Activated CD8-positive, alpha-beta memory T cell treated with anti-CD3 and anti-CD28 coated beads, Interleukin-2, amount 10 ng/mL, durations not matched to agents 7 days and 5 days (primary cell): ENCODE measurements at regions not wholly inside any gene's neighbourhood (a gene's known extent, or its start where the extent isn't known, plus 50 kb on each side); places are given as distances from the start of the nearest gene placed in this dataset.
"Not testable (repeated sequence)": the region's sequence is repeated elsewhere in the genome, so short reads cannot be mapped to it uniquely, and the experiment has no call there.

Experiments
- ATAC-seq: fragments of 150-1000 bp; cut with Tn5 transposase; one replicate; pipeline ENCODE4 v1.10.0; 2021; ENCODE audit warnings: moderate library complexity
- CTCF ChIA-PET: fragments of 350-600 bp; sonication (Branson Sonifier 250); formaldehyde crosslinking; loops from one replicate; lab custom pipeline; 2021; ENCODE audit warnings: antibody characterized with exemption; lab: Charles Lee
- DNase-seq: peaks from one replicate; pipeline ENCODE4 v3.0.0-alpha.2; 2020
- H3K27ac Mint-ChIP-seq: one replicate; pipeline ENCODE4 v1.8.0; 2021; ENCODE audit warnings: mild to moderate bottlenecking, mixed read lengths
- H3K27me3 Mint-ChIP-seq: one replicate; pipeline ENCODE4 v1.8.0; 2021; ENCODE audit warnings: mixed read lengths
- H3K36me3 Mint-ChIP-seq: one replicate; pipeline ENCODE4 v1.8.0; 2021; ENCODE audit warnings: mild to moderate bottlenecking, mixed read lengths
- H3K4me1 Mint-ChIP-seq: one replicate; pipeline ENCODE4 v1.8.0; 2021; ENCODE audit warnings: mixed read lengths
- H3K4me3 Mint-ChIP-seq: one replicate; pipeline ENCODE4 v1.8.0; 2021; ENCODE audit warnings: mild to moderate bottlenecking, moderate library complexity, mixed read lengths
- H3K9me3 Mint-ChIP-seq: one replicate; pipeline ENCODE4 v1.8.0; 2022; ENCODE audit warnings: low read depth, mixed read lengths

DNA sequence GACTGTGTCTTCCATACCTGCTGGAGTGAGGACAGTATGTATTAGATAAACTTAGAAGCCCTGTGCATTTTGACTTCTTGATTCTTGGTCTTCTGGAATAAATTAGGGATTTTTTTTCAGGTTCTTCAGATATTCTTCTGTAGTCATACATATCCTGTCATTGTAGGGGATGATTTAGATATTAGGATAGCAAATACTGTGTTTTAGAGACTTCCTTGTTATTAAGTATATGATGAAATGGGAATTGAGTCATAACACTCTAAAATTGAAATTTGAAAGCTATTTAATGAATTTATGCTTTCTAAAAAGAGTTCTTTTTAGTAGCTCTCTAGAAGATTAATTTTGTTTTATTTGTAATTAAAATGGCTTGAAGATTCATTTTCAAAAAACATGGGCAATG lies 371.5 kb upstream of the RGS6 start:
- Mint-ChIP-seq H3K27ac (no peak overlapping the region), H3K27me3 (no peaks in the 10 kb centered on the region), H3K36me3 (peaks cover 6% of the 10 kb centered on the region), H3K4me1 (peaks cover 26% of the 10 kb centered on the region), H3K4me3 (no peak overlapping the region), H3K9me3 (no peaks in the 10 kb centered on the region)
- no peak for DNase-seq
- ATAC-seq: no peak
- CTCF ChIA-PET: no interaction called here

DNA sequence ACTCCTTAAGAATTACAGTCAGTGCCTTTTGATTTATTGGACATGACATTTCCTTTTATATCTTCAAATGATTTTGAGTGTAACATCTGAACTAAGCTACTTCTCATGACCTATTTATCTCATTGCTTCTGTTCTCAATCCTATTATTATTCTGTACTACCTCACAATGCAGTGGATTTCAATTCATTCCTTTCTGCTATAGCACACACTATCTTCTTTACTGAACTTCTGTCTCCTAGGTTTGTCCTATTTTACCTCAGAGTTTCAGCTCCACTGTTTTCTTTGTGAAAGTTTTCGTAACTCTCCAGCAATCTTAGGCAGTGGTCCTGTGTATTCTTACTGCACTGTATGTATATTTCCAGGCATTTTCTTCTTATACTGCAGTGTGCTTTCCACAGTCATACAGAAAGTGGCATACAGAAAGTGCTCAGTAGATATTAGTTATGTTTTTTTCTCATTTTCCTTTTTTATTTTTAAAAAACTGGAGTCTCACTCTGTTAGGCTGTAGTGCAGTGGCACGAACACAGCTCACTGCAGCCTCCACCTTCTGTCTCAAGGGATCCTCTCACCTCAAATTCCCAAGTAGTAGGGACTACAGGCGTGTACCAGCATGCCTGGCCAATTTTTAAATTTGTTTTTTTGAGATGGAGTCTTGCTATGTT lies 368.6 kb upstream of the RGS6 start:
- Mint-ChIP-seq H3K27ac (no peak overlapping the region), H3K4me1 (peaks cover 14% of the 10 kb centered on the region)
- ATAC-seq: no peak

DNA sequence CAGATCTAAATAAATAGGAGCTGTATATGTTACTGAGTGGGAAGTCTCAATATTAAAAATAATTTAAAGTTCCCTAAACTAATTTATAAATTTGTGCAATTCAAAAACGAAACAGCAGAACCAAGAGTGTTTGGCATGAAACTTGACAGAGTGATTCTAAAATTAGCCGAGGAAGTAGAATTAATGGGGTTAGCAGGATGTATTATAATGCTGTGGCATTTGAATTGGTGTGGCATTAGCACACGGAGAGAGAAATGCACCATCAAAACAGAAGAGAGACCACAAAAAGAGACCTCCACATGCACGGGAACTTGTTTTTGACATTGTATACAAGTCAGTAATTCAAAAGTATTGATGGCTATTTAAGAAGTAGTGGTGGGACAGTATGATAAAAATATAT lies 366.0 kb upstream of the RGS6 start:
- H3K4me3 Mint-ChIP-seq: no peak overlapping the region
- no peak for DNase-seq
- H3K27me3 Mint-ChIP-seq: no peaks in the 10 kb centered on the region
- CTCF ChIA-PET: no interaction called here
- peaks cover 15% of the 10 kb centered on the region for H3K4me1 Mint-ChIP-seq
- peaks cover 9% of the 10 kb centered on the region for H3K36me3 Mint-ChIP-seq
- ATAC-seq: no peak
- no peaks in the 10 kb centered on the region for H3K9me3 Mint-ChIP-seq
- H3K27ac Mint-ChIP-seq: peak overlapping the region; percentile 37

More for the DNA sequence above, 368.6 kb upstream of the RGS6 start:
- no peak for DNase-seq
- H3K36me3 Mint-ChIP-seq: peaks cover 7% of the 10 kb centered on the region
- CTCF ChIA-PET: interaction anchor here (0.7 to 0.9 kb wide), 3 partner anchors 9 to 19 kb away, joined by 3 to 4 read pairs (median 3); no protein-coding TSS in a partner anchor
- no peaks in the 10 kb centered on the region for H3K9me3 Mint-ChIP-seq
- H3K27me3 Mint-ChIP-seq: no peaks in the 10 kb centered on the region
- no peak overlapping the region for H3K4me3 Mint-ChIP-seq

DNA sequence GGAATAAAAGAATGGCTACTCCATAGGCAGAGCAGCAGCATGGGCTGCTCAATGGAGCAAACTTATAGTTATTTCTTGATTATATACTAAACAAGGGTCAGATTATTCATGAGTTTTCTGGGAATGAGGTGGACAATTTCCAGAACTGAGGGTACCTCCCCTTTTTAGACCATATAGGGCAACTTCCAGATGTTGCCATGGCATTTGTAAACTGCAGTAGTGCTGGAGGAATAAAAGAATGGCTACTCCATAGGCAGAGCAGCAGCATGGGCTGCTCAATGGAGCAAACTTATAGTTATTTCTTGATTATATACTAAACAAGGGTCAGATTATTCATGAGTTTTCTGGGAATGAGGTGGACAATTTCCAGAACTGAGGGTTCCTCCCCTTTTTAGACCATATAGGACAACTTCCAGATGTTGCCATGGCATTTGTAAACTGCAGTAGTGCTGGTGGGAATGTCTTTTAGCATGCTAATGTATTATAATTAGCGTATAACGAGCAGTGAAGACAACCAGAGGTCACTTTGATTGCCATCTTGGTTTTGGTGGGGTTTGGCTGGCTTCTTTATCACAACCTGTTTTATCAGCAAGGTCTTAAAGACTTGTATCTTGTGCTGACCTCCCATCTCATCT lies 364.6 kb upstream of the RGS6 start:
- H3K27me3 Mint-ChIP-seq, H3K9me3 Mint-ChIP-seq, H3K36me3 Mint-ChIP-seq, H3K4me3 Mint-ChIP-seq, DNase-seq, ATAC-seq, H3K27ac Mint-ChIP-seq, CTCF ChIA-PET: not testable (repeated sequence)
- H3K4me1 Mint-ChIP-seq: peaks cover 15% of the 10 kb centered on the region

DNA sequence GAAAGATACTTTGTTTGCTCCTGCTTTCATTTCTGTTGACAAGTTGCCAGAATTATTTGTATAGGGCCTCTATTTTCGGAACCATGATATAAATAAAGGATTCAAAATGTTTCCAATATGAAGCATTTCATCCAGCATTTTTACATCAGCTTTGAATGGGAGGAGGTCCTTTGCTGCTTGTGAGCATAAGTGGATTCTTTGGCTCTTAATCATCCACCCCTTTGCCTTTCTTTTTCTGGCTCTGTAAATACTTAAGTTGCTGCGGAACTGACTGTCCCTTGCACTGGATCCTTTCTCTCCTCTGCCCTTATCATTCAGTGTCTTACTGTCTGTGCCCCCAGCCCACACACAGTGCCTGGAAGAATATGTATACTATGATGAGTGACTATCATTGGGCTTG lies 357.3 kb upstream of the RGS6 start:
- Mint-ChIP-seq H3K27ac (no peak overlapping the region), H3K9me3 (no peaks in the 10 kb centered on the region), H3K27me3 (no peaks in the 10 kb centered on the region), H3K36me3 (no peaks in the 10 kb centered on the region), H3K4me1 (peaks cover 22% of the 10 kb centered on the region), H3K4me3 (no peak overlapping the region)
- CTCF ChIA-PET: no interaction called here
- ATAC-seq (no peak), DNase-seq (no peak)

DNA sequence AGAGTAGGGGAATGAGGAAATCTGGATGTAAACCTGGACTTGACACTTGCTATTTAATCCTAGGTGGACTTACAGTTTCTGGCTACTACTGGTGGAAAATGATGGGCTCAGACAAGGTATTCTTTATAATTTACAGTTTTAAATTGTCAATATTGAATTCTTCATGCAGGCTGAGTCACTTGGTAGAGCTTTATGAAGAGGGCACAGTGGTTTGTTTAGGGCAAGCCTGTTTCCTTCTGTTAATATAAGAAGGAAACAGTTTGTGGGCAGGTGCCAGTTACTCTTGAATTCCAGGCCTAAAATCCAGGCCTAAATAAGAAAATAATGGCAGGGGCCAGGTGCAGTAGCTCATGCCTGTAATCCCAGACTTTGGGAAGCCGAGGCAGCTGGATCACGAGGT lies 355.8 kb upstream of the RGS6 start:
- ATAC-seq (no peak), DNase-seq (no peak)
- CTCF ChIA-PET: interaction anchor here (1.5 kb wide), 1 partner anchor 14 kb away, joined by 3 read pairs; no protein-coding TSS in a partner anchor
- Mint-ChIP-seq H3K36me3 (no peaks in the 10 kb centered on the region), H3K27me3 (no peaks in the 10 kb centered on the region), H3K9me3 (no peaks in the 10 kb centered on the region), H3K27ac (no peak overlapping the region), H3K4me1 (peaks cover 21% of the 10 kb centered on the region), H3K4me3 (no peak overlapping the region)

DNA sequence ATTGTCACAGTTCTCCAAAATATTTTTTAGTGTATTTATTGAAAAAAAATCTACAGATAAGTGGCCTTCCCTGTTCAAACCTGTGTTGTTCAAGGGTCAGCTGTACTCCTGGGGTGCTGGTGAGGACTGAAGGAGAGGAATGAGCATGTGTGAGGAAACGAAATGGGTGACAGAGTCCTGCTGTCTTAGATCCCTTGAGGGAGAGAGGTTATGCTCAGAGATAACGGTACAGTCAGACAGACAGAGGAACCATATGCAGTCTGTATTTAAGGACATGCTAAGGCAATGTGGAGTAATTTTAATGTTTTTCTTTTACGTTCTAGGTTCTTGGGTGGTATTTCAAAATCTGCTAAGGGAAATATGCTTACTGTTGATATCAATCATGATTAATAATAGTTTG lies 352.9 kb upstream of the RGS6 start:
- peaks cover 5% of the 10 kb centered on the region for H3K36me3 Mint-ChIP-seq
- H3K27ac Mint-ChIP-seq: no peak overlapping the region
- CTCF ChIA-PET: no interaction called here
- H3K27me3 Mint-ChIP-seq: no peaks in the 10 kb centered on the region
- no peak for ATAC-seq
- H3K4me1 Mint-ChIP-seq: peaks cover 15% of the 10 kb centered on the region
- no peaks in the 10 kb centered on the region for H3K9me3 Mint-ChIP-seq
- H3K4me3 Mint-ChIP-seq: no peak overlapping the region
- DNase-seq: no peak

DNA sequence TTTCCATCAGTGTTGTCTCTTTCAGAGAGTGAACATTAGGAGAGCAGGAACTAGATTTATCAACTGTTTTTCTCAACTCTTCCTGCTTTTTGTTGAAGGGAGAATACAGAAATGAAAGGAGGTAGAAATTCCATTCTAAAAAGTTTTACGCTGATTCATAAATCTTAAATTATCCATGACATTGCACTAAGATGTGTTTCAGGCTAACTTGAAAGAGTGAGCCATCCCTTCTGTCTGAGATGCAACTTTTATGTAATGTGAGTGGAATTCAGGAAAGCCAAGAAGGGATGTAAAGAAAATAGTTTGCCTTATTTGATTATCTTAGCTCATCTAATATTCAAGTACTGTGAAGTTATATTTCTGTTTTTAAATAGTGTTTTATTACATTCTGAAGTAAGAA lies 349.5 kb upstream of the RGS6 start:
- H3K27ac Mint-ChIP-seq: no peak overlapping the region
- peaks cover 9% of the 10 kb centered on the region for H3K36me3 Mint-ChIP-seq
- H3K9me3 Mint-ChIP-seq: no peaks in the 10 kb centered on the region
- CTCF ChIA-PET: interaction anchor here (1.0 to 1.5 kb wide), 2 partner anchors 9 to 19 kb away, joined by 3 to 4 read pairs; no protein-coding TSS in a partner anchor
- ATAC-seq (no peak), DNase-seq (no peak)
- peaks cover 4% of the 10 kb centered on the region for H3K4me1 Mint-ChIP-seq
- no peak overlapping the region for H3K4me3 Mint-ChIP-seq
- H3K27me3 Mint-ChIP-seq: no peaks in the 10 kb centered on the region

DNA sequence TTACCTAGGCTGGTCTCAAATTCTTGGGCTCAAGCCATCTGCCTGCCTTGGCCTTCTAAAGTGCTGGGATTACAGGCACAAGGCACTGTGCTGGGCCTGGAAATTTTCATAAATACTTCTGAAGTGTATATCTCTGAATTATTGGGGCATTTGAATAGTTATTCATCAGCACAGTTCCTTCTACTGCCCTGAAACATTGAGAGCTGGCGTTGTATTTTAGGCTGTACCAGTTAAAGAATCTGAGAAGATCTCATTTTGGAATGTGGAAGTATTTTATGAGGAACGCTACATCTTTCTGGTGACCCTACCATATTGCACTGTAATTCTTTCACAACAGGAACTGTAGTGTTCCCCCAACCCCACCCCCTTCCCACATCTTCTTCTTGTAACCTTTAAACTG lies 349.0 kb upstream of the RGS6 start:
- H3K27me3 Mint-ChIP-seq: no peaks in the 10 kb centered on the region
- CTCF ChIA-PET: no interaction called here

DNA sequence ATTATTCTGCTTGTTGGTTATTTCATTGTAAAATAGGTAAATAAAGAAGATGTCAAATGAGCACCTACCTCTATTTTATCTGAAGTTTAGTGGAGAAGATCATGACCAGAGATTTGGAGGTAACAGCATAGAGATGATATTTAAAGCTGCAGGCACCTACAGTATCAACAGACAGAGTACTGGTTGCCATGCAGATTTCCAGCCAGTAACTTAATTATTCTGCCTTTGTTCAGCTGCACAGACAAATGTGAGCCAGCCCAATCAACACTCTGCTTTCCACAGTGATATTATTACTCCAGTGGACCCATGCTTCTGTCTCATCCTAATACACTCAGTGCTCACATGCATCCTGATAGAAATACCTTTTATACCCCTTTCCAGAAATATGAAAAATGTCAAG lies 348.5 kb upstream of the RGS6 start:
- peaks cover 4% of the 10 kb centered on the region for H3K4me1 Mint-ChIP-seq
- no peaks in the 10 kb centered on the region for H3K27me3 Mint-ChIP-seq
- DNase-seq (no peak), ATAC-seq (no peak)
- no peak overlapping the region for H3K27ac Mint-ChIP-seq
- CTCF ChIA-PET: no interaction called here
- peaks cover 11% of the 10 kb centered on the region for H3K36me3 Mint-ChIP-seq
- no peaks in the 10 kb centered on the region for H3K9me3 Mint-ChIP-seq
- H3K4me3 Mint-ChIP-seq: no peak overlapping the region

More for the DNA sequence above, 349.0 kb upstream of the RGS6 start:
- ATAC-seq: no peak
- H3K36me3 Mint-ChIP-seq: peaks cover 9% of the 10 kb centered on the region
- H3K4me1 Mint-ChIP-seq: peaks cover 4% of the 10 kb centered on the region
- H3K27ac Mint-ChIP-seq: no peak overlapping the region
- H3K4me3 Mint-ChIP-seq: no peak overlapping the region
- DNase-seq: no peak
- no peaks in the 10 kb centered on the region for H3K9me3 Mint-ChIP-seq

DNA sequence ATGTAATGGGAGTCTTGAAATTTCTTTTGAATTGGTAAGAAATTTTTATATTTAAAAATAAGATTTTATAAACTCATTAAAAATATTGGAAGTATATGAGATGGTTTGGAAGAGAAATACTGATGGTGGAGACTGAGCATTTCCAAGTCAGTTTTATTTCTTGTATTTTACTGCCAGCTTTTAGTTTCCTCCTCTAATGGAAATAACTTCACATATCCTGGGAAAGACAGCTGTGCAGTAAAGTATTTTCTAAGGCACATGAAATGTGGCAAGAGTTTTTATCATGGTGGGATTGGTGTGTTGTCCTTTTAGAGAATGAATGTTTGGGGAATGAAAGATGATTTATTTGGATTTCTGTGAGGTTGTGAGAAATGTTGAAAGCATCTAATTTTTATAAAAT lies 346.9 kb upstream of the RGS6 start:
- Mint-ChIP-seq H3K36me3 (peaks cover 13% of the 10 kb centered on the region), H3K9me3 (no peaks in the 10 kb centered on the region), H3K27me3 (no peaks in the 10 kb centered on the region), H3K4me1 (peaks cover 11% of the 10 kb centered on the region), H3K4me3 (no peak overlapping the region), H3K27ac (no peak overlapping the region)
- CTCF ChIA-PET: no interaction called here
- no peak for ATAC-seq
- DNase-seq: no peak

DNA sequence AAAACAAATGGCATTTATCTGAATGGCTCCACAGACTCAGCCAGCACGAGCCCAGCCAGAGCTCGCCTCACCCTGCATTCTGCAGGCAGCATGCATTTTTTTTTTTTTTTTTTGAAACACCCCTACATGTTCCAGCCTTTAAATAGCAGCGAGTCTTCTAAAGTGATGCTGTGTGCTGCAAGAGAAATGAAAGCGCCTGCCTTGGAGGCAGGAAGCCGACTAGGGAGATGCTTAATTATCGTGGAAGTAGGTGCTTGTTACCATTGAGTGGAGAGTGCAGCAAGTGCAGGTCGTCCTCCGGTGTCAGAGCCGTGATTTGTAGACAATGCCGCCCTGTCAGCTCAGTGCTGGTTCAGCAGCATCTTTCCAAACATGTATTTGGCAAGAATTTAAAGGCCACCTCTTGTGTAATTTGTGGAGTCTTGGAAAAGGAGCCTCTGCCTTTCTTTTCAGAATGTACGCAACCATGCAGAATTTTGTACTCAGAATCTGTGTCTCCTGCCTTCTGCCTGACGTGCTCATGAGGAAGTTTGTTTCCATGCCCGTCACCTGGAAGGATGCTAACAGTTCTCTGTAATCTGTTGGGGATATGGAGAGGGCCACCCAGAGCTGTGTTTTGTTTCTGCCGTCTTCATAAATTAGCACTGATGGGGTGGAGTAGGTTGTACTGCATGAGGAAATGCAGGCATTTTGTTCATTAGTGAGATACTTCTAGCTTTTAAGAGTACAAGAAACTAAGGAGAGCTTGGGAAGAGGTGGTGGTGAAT lies 345.9 kb upstream of the RGS6 start:
- CTCF ChIA-PET: no interaction called here
- H3K36me3 Mint-ChIP-seq: peaks cover 15% of the 10 kb centered on the region
- DNase-seq (no peak), ATAC-seq (no peak)
- H3K4me3 Mint-ChIP-seq: no peak overlapping the region
- peaks cover 19% of the 10 kb centered on the region for H3K4me1 Mint-ChIP-seq
- H3K27me3 Mint-ChIP-seq: no peaks in the 10 kb centered on the region
- no peaks in the 10 kb centered on the region for H3K9me3 Mint-ChIP-seq
- H3K27ac Mint-ChIP-seq: no peak overlapping the region

DNA sequence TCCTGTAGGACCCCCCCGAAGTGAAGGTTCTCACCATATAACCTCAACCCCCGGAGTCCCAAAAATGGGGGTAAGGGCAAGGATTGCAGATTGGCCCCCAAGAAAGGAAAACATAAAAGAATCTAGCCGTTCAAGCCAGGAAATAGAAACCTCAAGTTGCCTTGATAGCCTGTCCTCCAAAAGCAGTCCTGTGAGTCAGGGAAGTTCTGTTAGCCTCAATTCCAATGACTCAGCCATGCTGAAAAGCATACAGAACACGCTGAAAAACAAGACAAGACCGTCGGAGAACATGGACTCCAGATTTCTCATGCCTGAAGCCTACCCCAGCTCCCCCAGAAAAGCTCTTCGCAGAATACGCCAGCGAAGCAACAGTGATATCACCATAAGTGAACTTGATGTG lies 344.2 kb upstream of the RGS6 start:
- DNase-seq (no peak), ATAC-seq (no peak)
- CTCF ChIA-PET: interaction anchor here (1.2 kb wide), 1 partner anchor 188 kb away, joined by 3 read pairs; no protein-coding TSS in a partner anchor
- Mint-ChIP-seq H3K36me3 (peaks cover 15% of the 10 kb centered on the region), H3K4me1 (peaks cover 32% of the 10 kb centered on the region), H3K4me3 (no peak overlapping the region), H3K27ac (no peak overlapping the region), H3K9me3 (no peaks in the 10 kb centered on the region), H3K27me3 (no peaks in the 10 kb centered on the region)
